ENCODE measurements at regions not wholly inside any gene's neighbourhood (a gene's known extent, or its start where the extent isn't known, plus 50 kb on each side); places are given as distances from the start of the nearest gene placed in this dataset.

DNA sequence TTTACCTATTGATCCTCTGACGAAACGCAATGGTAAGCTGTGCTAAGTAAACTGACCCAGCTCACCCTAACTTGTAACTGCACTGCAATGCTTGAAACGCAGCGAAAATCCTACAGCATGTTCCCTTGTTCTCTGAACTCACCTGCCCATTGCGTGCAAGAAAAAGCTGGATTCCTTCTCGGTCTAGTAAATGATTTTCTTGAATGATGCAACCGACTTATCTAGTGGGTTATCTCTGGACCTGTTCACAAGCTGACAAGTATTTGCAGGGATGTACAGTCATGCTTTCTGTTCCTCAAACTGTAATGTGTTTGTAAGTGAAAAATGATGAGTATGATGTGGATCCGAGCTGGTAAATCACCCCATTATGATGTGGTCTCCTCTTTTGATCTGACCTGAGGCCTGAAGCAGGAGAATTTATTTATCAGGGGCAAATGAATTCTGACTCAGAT is 140.1 kb downstream of the BTC start:
- in situ Hi-C loops (cut with HindIII; ENCODE audit: low sequenced_read_pairs) = no loop called here
- no peak for DNase-seq (ENCODE audit: low read depth, low spot score)
- no peak for TF ChIP-seq CTCF (IDR thresholded peaks at IDR 0.05; ENCODE audit: low read depth, low read length)
- H3K4me3 ChIP-seq (ENCODE audit: low read depth, low read length) = no peak overlapping the region

- in situ Hi-C loops (cut with HindIII; ENCODE audit: low sequenced_read_pairs) = no loop called here
- H3K4me3 ChIP-seq (ENCODE audit: low read depth, low read length) = no peak overlapping the region
Observed at GRCh38 chr4:74656596-74656995, 137.7 kb downstream of the BTC start.

GRCh38 chr4:74658116-74658515 is 136.2 kb downstream of the BTC start:
- TF ChIP-seq CTCF (IDR thresholded peaks at IDR 0.05; ENCODE audit: low read depth, low read length) = no peak
- DNase-seq (ENCODE audit: low read depth, low spot score) = no peak
- in situ Hi-C loops (cut with HindIII; ENCODE audit: low sequenced_read_pairs) = no loop called here
- no peak overlapping the region for H3K4me3 ChIP-seq (ENCODE audit: low read depth, low read length)

More at GRCh38 chr4:74656596-74656995, 137.7 kb downstream of the BTC start:
- TF ChIP-seq CTCF (IDR thresholded peaks at IDR 0.05; ENCODE audit: low read depth, low read length) = no peak
- DNase-seq (ENCODE audit: low read depth, low spot score) = no peak

- no peak overlapping the region for H3K4me3 ChIP-seq (ENCODE audit: low read depth, low read length)
- DNase-seq (ENCODE audit: low read depth, low spot score) = peak; percentile 99
- no peak for TF ChIP-seq CTCF (IDR thresholded peaks at IDR 0.05; ENCODE audit: low read depth, low read length)
- in situ Hi-C loops (cut with HindIII; ENCODE audit: low sequenced_read_pairs) = no loop called here
Observed at GRCh38 chr4:74659576-74660411, 134.5 kb downstream of the BTC start.

DNA sequence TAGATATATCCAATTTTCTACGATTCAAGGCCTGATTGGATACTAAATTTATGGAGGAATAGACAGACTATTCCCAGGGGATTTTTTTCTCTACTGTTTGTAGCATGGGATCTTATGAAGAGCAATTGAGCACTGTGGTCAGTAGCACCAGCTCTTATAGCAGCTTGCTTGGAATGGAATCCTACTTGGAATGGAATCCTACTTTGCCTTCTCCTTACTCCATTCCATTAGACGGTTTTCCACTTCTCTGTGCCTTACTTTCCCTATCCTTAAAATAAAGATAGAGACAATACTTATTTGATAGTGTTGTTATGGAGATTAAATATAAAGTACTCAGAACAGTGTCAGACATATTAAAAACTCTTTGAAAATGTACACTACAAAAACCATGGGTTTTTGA is 133.5 kb downstream of the BTC start:
- in situ Hi-C loops (cut with HindIII; ENCODE audit: low sequenced_read_pairs) = no loop called here
- H3K4me3 ChIP-seq (ENCODE audit: low read depth, low read length) = no peak overlapping the region
- DNase-seq (ENCODE audit: low read depth, low spot score) = no peak
- TF ChIP-seq CTCF (IDR thresholded peaks at IDR 0.05; ENCODE audit: low read depth, low read length) = no peak

GRCh38 chr4:74661427-74662201 is 132.7 kb downstream of the BTC start:
- no peak for TF ChIP-seq CTCF (IDR thresholded peaks at IDR 0.05; ENCODE audit: low read depth, low read length)
- peak; percentile 29 for DNase-seq (ENCODE audit: low read depth, low spot score)
- H3K4me3 ChIP-seq (ENCODE audit: low read depth, low read length) = no peak overlapping the region
- in situ Hi-C loops (cut with HindIII; ENCODE audit: low sequenced_read_pairs) = no loop called here

Data from astrocyte of the spinal cord (primary cell).